SK-N-SH treated with all-trans-retinoic acid at 6 μM for 48 hours (cell line): ENCODE measurements at regions not wholly inside any gene's neighbourhood (a gene's known extent, or its start where the extent isn't known, plus 50 kb on each side); places are given as distances from the start of the nearest gene placed in this dataset.

Experiments
- CREB5 ChIP-seq: fragments of 250-450 bp; sonication (Bioruptor Pico); IDR thresholded peaks from 2 replicates; pipeline ENCODE4 v1.5.1; 2020; ENCODE audit warnings: low read depth, mild to moderate bottlenecking, moderate library complexity
- GLIS3 ChIP-seq: fragments of 250-450 bp; sonication (Bioruptor Pico); IDR thresholded peaks from 2 replicates; pipeline ENCODE4 v1.5.0; 2020; ENCODE audit warnings: mild to moderate bottlenecking, moderate library complexity
- PPARA ChIP-seq: fragments of 250-450 bp; sonication (Bioruptor Pico); IDR thresholded peaks from 2 replicates; pipeline ENCODE4 v1.5.0; 2020; ENCODE audit warnings: mild to moderate bottlenecking, borderline replicate concordance
- TCF4 ChIP-seq: fragments of 250-450 bp; sonication (Bioruptor Pico); IDR thresholded peaks from 2 replicates; pipeline ENCODE4 v1.8.0; 2021; ENCODE audit warnings: mild to moderate bottlenecking, moderate library complexity, borderline replicate concordance
- TOX ChIP-seq: fragments of 250-450 bp; sonication (Bioruptor Pico); IDR thresholded peaks from 2 replicates; pipeline ENCODE4 v1.8.0; 2021; ENCODE audit warnings: mild to moderate bottlenecking, moderate library complexity, borderline replicate concordance
- ZC3H10 ChIP-seq: fragments of 250-450 bp; sonication (Bioruptor Pico); IDR thresholded peaks from 2 replicates; pipeline ENCODE4 v1.5.1; 2021; ENCODE audit warnings: mild to moderate bottlenecking, moderate library complexity
- ZNF70 ChIP-seq: fragments of 450-650 bp; formaldehyde crosslinking; IDR thresholded peaks from 2 replicates; pipeline ENCODE4 v1.5.0; 2020; ENCODE audit warnings: mild to moderate bottlenecking, moderate library complexity

GRCh38 chrX:39574178-39574577, 523.6 kb downstream of the BCOR start:
- no peak for TF ChIP-seq GLIS3
- TF ChIP-seq TOX = no peak
- no peak for TF ChIP-seq PPARA (CRISPR knock-in tag)
- no peak for TF ChIP-seq CREB5 (CRISPR knock-in tag)
- no peak for TF ChIP-seq ZNF70 (CRISPR knock-in tag)
- no peak for TF ChIP-seq ZC3H10 (CRISPR knock-in tag)
- TF ChIP-seq TCF4 (CRISPR knock-in tag) = no peak
